WTC11 (cell line): ENCODE measurements at regions not wholly inside any gene's neighbourhood (a gene's known extent, or its start where the extent isn't known, plus 50 kb on each side); places are given as distances from the start of the nearest gene placed in this dataset.

ENCODE experiments used
- ATAC-seq: fragments of 200-7000 bp; cut with Tn5 transposase; 2 replicates; pipeline ENCODE4 v1.10.0; 2021; ENCODE audit warnings: mild to moderate bottlenecking, moderate library complexity
- CTCF ChIA-PET: fragments of 300-600 bp; sonication (Branson Sonifier 250); formaldehyde crosslinking; loops from one replicate; lab custom pipeline; 2021; ENCODE audit warnings: antibody characterized with exemption; lab: Charles Lee
- POLR2A ChIA-PET: fragments of 350-600 bp; sonication (Branson Sonifier 250); formaldehyde crosslinking; loops from one replicate; lab custom pipeline; 2021; ENCODE audit warnings: antibody characterized with exemption; lab: Charles Lee
- DNase-seq: peaks from one replicate; pipeline ENCODE4 v3.0.0; 2021; ENCODE audit warnings: low spot score
- H3K27ac Mint-ChIP-seq: 2 replicates; pipeline ENCODE4 v1.8.0; 2021; ENCODE audit warnings: mixed read lengths
- H3K27me3 Mint-ChIP-seq: 2 replicates; pipeline ENCODE4 v1.8.0; 2021; ENCODE audit warnings: low read depth, mild to moderate bottlenecking, moderate library complexity, mixed read lengths
- H3K36me3 Mint-ChIP-seq: 2 replicates; pipeline ENCODE4 v1.8.0; 2021; ENCODE audit warnings: mixed read lengths
- H3K4me1 Mint-ChIP-seq: 2 replicates; pipeline ENCODE4 v1.8.0; 2022; ENCODE audit warnings: mixed read lengths
- H3K4me3 Mint-ChIP-seq: 2 replicates; pipeline ENCODE4 v1.8.0; 2021; ENCODE audit warnings: mild to moderate bottlenecking, moderate library complexity, mixed read lengths
- H3K9me3 Mint-ChIP-seq: 2 replicates; pipeline ENCODE4 v1.8.0; 2021; ENCODE audit warnings: mixed read lengths
- ATF1 ChIP-seq: sonication (generic); formaldehyde crosslinking; IDR thresholded peaks from 2 replicates; pipeline ENCODE4 v1.8.1; 2023; ENCODE audit warnings: mild to moderate bottlenecking, moderate library complexity, missing genetic modification reagents
- CBFB ChIP-seq: sonication (generic); formaldehyde crosslinking; IDR thresholded peaks from 2 replicates; pipeline ENCODE4 v1.8.1; 2022; ENCODE audit warnings: mild to moderate bottlenecking, low read depth, missing genetic modification reagents
- CREB1 ChIP-seq: sonication (generic); formaldehyde crosslinking; IDR thresholded peaks from 2 replicates; pipeline ENCODE4 v1.8.0; 2023; ENCODE audit warnings: mild to moderate bottlenecking, missing genetic modification reagents
- CTCF ChIP-seq: fragments of 200-600 bp; IDR thresholded peaks from 2 replicates; pipeline ENCODE4 v1.8.0; 2022; ENCODE audit warnings: antibody characterized with exemption
- FOXP4 ChIP-seq: sonication (generic); formaldehyde crosslinking; IDR thresholded peaks from 2 replicates; pipeline ENCODE4 v1.8.0; 2022; ENCODE audit warnings: mild to moderate bottlenecking, missing genetic modification reagents
- GABPB1 ChIP-seq: sonication (generic); formaldehyde crosslinking; IDR thresholded peaks from 2 replicates; pipeline ENCODE4 v1.8.1; 2023; ENCODE audit warnings: mild to moderate bottlenecking, missing genetic modification reagents
- JUN ChIP-seq: sonication (generic); formaldehyde crosslinking; IDR thresholded peaks from 2 replicates; pipeline ENCODE4 v1.8.0; 2023; ENCODE audit warnings: mild to moderate bottlenecking, missing genetic modification reagents
- NR2C2 ChIP-seq: sonication (generic); formaldehyde crosslinking; IDR thresholded peaks from 2 replicates; pipeline ENCODE4 v1.8.0; 2022; ENCODE audit warnings: mild to moderate bottlenecking, missing genetic modification reagents
- TEAD1 ChIP-seq: sonication (generic); formaldehyde crosslinking; IDR thresholded peaks from 2 replicates; pipeline ENCODE4 v1.8.0; 2022; ENCODE audit warnings: mild to moderate bottlenecking, missing genetic modification reagents
- ZBTB21 ChIP-seq: sonication (generic); formaldehyde crosslinking; IDR thresholded peaks from 2 replicates; pipeline ENCODE4 v1.8.1; 2023; ENCODE audit warnings: mild to moderate bottlenecking, missing genetic modification reagents, borderline replicate concordance
- ZNF263 ChIP-seq: sonication (generic); formaldehyde crosslinking; IDR thresholded peaks from 2 replicates; pipeline ENCODE4 v1.8.1; 2022; ENCODE audit warnings: low read depth, mild to moderate bottlenecking, moderate library complexity, missing genetic modification reagents
- ZNF317 ChIP-seq: sonication (generic); formaldehyde crosslinking; IDR thresholded peaks from 2 replicates; pipeline ENCODE4 v1.8.1; 2023; ENCODE audit warnings: low read depth, mild to moderate bottlenecking, moderate library complexity, missing genetic modification reagents, borderline replicate concordance
- ZNF423 ChIP-seq: fragments of 250-450 bp; sonication (Bioruptor Pico); IDR thresholded peaks from 2 replicates; pipeline ENCODE4 v2.1.2; 2022; ENCODE audit warnings: mild to moderate bottlenecking, moderate library complexity
- TF ChIP-seq, protein P1 (sequence below): sonication (generic); formaldehyde crosslinking; IDR thresholded peaks from 2 replicates; pipeline ENCODE4 v1.8.1; 2023; ENCODE audit warnings: mild to moderate bottlenecking, missing genetic modification reagents, moderate library complexity
- TF ChIP-seq, protein P2 (sequence below): sonication (generic); formaldehyde crosslinking; IDR thresholded peaks from 2 replicates; pipeline ENCODE4 v1.8.0; 2023; ENCODE audit warnings: missing genetic modification reagents
- TF ChIP-seq, protein P3 (sequence below): sonication (generic); formaldehyde crosslinking; conservative IDR thresholded peaks from 2 replicates; pipeline ENCODE4 v1.8.1; 2022; ENCODE audit warnings: mild to moderate bottlenecking, missing genetic modification reagents
- TF ChIP-seq, protein P4 (sequence below): fragments of 250-450 bp; sonication (Bioruptor Pico); IDR thresholded peaks from 2 replicates; pipeline ENCODE4 v1.9.0; 2021; ENCODE audit warnings: mild to moderate bottlenecking, borderline replicate concordance
- TF ChIP-seq, protein P5 (sequence below): sonication (generic); formaldehyde crosslinking; IDR thresholded peaks from 2 replicates; pipeline ENCODE4 v1.8.0; 2022; ENCODE audit warnings: mild to moderate bottlenecking, missing genetic modification reagents
- TF ChIP-seq, protein P6 (sequence below): sonication (generic); formaldehyde crosslinking; IDR thresholded peaks from 2 replicates; pipeline ENCODE4 v1.8.1; 2023; ENCODE audit warnings: mild to moderate bottlenecking, missing genetic modification reagents
- TF ChIP-seq, protein P7 (sequence below): sonication (generic); formaldehyde crosslinking; IDR thresholded peaks from 2 replicates; pipeline ENCODE4 v1.8.0; 2022; ENCODE audit warnings: mild to moderate bottlenecking, missing genetic modification reagents
- TF ChIP-seq, protein P8 (sequence below): sonication (generic); formaldehyde crosslinking; IDR thresholded peaks from 2 replicates; pipeline ENCODE4 v1.8.1; 2022; ENCODE audit warnings: mild to moderate bottlenecking, moderate library complexity, missing genetic modification reagents

- TF ChIP-seq, protein P1, sequence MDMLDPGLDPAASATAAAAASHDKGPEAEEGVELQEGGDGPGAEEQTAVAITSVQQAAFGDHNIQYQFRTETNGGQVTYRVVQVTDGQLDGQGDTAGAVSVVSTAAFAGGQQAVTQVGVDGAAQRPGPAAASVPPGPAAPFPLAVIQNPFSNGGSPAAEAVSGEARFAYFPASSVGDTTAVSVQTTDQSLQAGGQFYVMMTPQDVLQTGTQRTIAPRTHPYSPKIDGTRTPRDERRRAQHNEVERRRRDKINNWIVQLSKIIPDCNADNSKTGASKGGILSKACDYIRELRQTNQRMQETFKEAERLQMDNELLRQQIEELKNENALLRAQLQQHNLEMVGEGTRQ: no peak
- no peak for TF ChIP-seq ZNF263
- TF ChIP-seq, protein P2, sequence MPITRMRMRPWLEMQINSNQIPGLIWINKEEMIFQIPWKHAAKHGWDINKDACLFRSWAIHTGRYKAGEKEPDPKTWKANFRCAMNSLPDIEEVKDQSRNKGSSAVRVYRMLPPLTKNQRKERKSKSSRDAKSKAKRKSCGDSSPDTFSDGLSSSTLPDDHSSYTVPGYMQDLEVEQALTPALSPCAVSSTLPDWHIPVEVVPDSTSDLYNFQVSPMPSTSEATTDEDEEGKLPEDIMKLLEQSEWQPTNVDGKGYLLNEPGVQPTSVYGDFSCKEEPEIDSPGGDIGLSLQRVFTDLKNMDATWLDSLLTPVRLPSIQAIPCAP (CRISPR knock-in tag): no peak
Measured at GRCh38 chr4:181289198-181289597, 954.0 kb upstream of the TENM3 start (continued).

- Mint-ChIP-seq H3K27ac (no peak overlapping the region), H3K4me1 (peaks cover 30% of the 10 kb centered on the region), H3K4me3 (no peak overlapping the region), H3K9me3 (no peaks in the 10 kb centered on the region), H3K36me3 (no peaks in the 10 kb centered on the region), H3K27me3 (no peaks in the 10 kb centered on the region)
- POLR2A ChIA-PET: no interaction called here
- TF ChIP-seq, protein P3, sequence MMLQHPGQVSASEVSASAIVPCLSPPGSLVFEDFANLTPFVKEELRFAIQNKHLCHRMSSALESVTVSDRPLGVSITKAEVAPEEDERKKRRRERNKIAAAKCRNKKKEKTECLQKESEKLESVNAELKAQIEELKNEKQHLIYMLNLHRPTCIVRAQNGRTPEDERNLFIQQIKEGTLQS: no peak
- no peak for TF ChIP-seq ZBTB21 (CRISPR knock-in tag)
- TF ChIP-seq, protein P4, sequence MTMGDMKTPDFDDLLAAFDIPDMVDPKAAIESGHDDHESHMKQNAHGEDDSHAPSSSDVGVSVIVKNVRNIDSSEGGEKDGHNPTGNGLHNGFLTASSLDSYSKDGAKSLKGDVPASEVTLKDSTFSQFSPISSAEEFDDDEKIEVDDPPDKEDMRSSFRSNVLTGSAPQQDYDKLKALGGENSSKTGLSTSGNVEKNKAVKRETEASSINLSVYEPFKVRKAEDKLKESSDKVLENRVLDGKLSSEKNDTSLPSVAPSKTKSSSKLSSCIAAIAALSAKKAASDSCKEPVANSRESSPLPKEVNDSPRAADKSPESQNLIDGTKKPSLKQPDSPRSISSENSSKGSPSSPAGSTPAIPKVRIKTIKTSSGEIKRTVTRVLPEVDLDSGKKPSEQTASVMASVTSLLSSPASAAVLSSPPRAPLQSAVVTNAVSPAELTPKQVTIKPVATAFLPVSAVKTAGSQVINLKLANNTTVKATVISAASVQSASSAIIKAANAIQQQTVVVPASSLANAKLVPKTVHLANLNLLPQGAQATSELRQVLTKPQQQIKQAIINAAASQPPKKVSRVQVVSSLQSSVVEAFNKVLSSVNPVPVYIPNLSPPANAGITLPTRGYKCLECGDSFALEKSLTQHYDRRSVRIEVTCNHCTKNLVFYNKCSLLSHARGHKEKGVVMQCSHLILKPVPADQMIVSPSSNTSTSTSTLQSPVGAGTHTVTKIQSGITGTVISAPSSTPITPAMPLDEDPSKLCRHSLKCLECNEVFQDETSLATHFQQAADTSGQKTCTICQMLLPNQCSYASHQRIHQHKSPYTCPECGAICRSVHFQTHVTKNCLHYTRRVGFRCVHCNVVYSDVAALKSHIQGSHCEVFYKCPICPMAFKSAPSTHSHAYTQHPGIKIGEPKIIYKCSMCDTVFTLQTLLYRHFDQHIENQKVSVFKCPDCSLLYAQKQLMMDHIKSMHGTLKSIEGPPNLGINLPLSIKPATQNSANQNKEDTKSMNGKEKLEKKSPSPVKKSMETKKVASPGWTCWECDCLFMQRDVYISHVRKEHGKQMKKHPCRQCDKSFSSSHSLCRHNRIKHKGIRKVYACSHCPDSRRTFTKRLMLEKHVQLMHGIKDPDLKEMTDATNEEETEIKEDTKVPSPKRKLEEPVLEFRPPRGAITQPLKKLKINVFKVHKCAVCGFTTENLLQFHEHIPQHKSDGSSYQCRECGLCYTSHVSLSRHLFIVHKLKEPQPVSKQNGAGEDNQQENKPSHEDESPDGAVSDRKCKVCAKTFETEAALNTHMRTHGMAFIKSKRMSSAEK (CRISPR knock-in tag): no peak
- TF ChIP-seq CBFB (CRISPR knock-in tag): no peak
- TF ChIP-seq ATF1: no peak
- TF ChIP-seq, protein P5, sequence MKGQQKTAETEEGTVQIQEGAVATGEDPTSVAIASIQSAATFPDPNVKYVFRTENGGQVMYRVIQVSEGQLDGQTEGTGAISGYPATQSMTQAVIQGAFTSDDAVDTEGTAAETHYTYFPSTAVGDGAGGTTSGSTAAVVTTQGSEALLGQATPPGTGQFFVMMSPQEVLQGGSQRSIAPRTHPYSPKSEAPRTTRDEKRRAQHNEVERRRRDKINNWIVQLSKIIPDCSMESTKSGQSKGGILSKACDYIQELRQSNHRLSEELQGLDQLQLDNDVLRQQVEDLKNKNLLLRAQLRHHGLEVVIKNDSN (CRISPR knock-in tag): no peak
- TF ChIP-seq, protein P6, sequence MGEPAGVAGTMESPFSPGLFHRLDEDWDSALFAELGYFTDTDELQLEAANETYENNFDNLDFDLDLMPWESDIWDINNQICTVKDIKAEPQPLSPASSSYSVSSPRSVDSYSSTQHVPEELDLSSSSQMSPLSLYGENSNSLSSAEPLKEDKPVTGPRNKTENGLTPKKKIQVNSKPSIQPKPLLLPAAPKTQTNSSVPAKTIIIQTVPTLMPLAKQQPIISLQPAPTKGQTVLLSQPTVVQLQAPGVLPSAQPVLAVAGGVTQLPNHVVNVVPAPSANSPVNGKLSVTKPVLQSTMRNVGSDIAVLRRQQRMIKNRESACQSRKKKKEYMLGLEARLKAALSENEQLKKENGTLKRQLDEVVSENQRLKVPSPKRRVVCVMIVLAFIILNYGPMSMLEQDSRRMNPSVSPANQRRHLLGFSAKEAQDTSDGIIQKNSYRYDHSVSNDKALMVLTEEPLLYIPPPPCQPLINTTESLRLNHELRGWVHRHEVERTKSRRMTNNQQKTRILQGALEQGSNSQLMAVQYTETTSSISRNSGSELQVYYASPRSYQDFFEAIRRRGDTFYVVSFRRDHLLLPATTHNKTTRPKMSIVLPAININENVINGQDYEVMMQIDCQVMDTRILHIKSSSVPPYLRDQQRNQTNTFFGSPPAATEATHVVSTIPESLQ (CRISPR knock-in tag): no peak
- no peak for TF ChIP-seq TEAD1 (CRISPR knock-in tag)
- TF ChIP-seq NR2C2: no peak
- TF ChIP-seq JUN: no peak
- TF ChIP-seq, protein P7, sequence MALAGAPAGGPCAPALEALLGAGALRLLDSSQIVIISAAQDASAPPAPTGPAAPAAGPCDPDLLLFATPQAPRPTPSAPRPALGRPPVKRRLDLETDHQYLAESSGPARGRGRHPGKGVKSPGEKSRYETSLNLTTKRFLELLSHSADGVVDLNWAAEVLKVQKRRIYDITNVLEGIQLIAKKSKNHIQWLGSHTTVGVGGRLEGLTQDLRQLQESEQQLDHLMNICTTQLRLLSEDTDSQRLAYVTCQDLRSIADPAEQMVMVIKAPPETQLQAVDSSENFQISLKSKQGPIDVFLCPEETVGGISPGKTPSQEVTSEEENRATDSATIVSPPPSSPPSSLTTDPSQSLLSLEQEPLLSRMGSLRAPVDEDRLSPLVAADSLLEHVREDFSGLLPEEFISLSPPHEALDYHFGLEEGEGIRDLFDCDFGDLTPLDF (CRISPR knock-in tag): no peak
- no peak for TF ChIP-seq CTCF
- TF ChIP-seq FOXP4 (CRISPR knock-in tag): no peak
- no peak for TF ChIP-seq GABPB1 (CRISPR knock-in tag)
- TF ChIP-seq, protein P8, sequence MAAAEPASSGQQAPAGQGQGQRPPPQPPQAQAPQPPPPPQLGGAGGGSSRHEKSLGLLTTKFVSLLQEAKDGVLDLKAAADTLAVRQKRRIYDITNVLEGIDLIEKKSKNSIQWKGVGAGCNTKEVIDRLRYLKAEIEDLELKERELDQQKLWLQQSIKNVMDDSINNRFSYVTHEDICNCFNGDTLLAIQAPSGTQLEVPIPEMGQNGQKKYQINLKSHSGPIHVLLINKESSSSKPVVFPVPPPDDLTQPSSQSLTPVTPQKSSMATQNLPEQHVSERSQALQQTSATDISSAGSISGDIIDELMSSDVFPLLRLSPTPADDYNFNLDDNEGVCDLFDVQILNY (CRISPR knock-in tag): no peak
- no peak for TF ChIP-seq ZNF423 (CRISPR knock-in tag)
- TF ChIP-seq ZNF317 (CRISPR knock-in tag): no peak
- no peak for TF ChIP-seq CREB1 (CRISPR knock-in tag)
- DNase-seq (no peak), ATAC-seq (no peak)
- CTCF ChIA-PET: interaction anchor here (1.3 kb wide), 1 partner anchor 149 kb away, joined by 3 read pairs; no protein-coding TSS in a partner anchor
Measured at GRCh38 chr4:181291615-181292014, 951.6 kb upstream of the TENM3 start.
